Muscle of arm (tissue), 1 donor: ENCODE measurements at regions not wholly inside any gene's neighbourhood (a gene's known extent, or its start where the extent isn't known, plus 50 kb on each side); places are given as distances from the start of the nearest gene placed in this dataset.

Experiments used
- DNase-seq: peaks from one replicate; pipeline ENCODE4 v3.0.0-alpha.2; 2013

- no peak for DNase-seq
Measured at GRCh38 chr2:193566276-193566675, 1371.5 kb upstream of the TMEFF2 start.

GRCh38 chr2:193562031-193562430, 1367.3 kb upstream of the TMEFF2 start:
- DNase-seq: no peak

- no peak for DNase-seq
Measured at GRCh38 chr2:193561054-193561453, 1366.3 kb upstream of the TMEFF2 start.

GRCh38 chr2:193556766-193557470, 1362.2 kb upstream of the TMEFF2 start:
- no peak for DNase-seq

- no peak for DNase-seq
Measured at GRCh38 chr2:193549661-193550060, 1354.9 kb upstream of the TMEFF2 start.

GRCh38 chr2:193542762-193543161, 1348.0 kb upstream of the TMEFF2 start:
- no peak for DNase-seq

- no peak for DNase-seq
Measured at GRCh38 chr2:193539188-193539587, 1344.5 kb upstream of the TMEFF2 start.

- no peak for DNase-seq
Measured at GRCh38 chr2:193538061-193538460, 1343.3 kb upstream of the TMEFF2 start.

GRCh38 chr2:193537531-193537930, 1342.8 kb upstream of the TMEFF2 start:
- no peak for DNase-seq

GRCh38 chr2:193528458-193528857, 1333.7 kb upstream of the TMEFF2 start:
- DNase-seq: no peak

GRCh38 chr2:193527146-193527545, 1332.4 kb upstream of the TMEFF2 start:
- DNase-seq: no peak

- DNase-seq: no peak
Measured at GRCh38 chr2:193523662-193524061, 1328.9 kb upstream of the TMEFF2 start.

- DNase-seq: no peak
Measured at GRCh38 chr2:193521523-193521922, 1326.8 kb upstream of the TMEFF2 start.

- DNase-seq: no peak
Measured at GRCh38 chr2:193520709-193521458, 1326.2 kb upstream of the TMEFF2 start.

- no peak for DNase-seq
Measured at GRCh38 chr2:193518041-193518817, 1323.5 kb upstream of the TMEFF2 start.

GRCh38 chr2:193517615-193518014, 1322.9 kb upstream of the TMEFF2 start:
- no peak for DNase-seq

- DNase-seq: no peak
Measured at GRCh38 chr2:193506035-193506434, 1311.3 kb upstream of the TMEFF2 start.

GRCh38 chr2:193505620-193506019, 1310.9 kb upstream of the TMEFF2 start:
- DNase-seq: no peak

- DNase-seq: no peak
Measured at GRCh38 chr2:193502363-193503035, 1307.8 kb upstream of the TMEFF2 start.

GRCh38 chr2:193496786-193497185, 1302.1 kb upstream of the TMEFF2 start:
- no peak for DNase-seq

GRCh38 chr2:193482557-193482956, 1287.8 kb upstream of the TMEFF2 start:
- DNase-seq: no peak

- DNase-seq: no peak
Measured at GRCh38 chr2:193480187-193480586, 1285.5 kb upstream of the TMEFF2 start.
